ENCODE measurements at regions not wholly inside any gene's neighbourhood (a gene's known extent, or its start where the extent isn't known, plus 50 kb on each side); places are given as distances from the start of the nearest gene placed in this dataset.

- TF ChIP-seq CTCF (IDR thresholded peaks at IDR 0.05) (no peak), POLR2A (IDR thresholded peaks at IDR 0.05) (no peak)
These were observed 325.2 kb downstream of the MFSD1 start for GRCh38 chr3:159127021-159127392.

All from adrenal gland (tissue), 5 donors.